Esophagus muscularis mucosa (tissue), 4 donors: ENCODE measurements at regions not wholly inside any gene's neighbourhood (a gene's known extent, or its start where the extent isn't known, plus 50 kb on each side); places are given as distances from the start of the nearest gene placed in this dataset.

Experiments
- DNase-seq: peaks from one replicate; pipeline ENCODE4 v3.0.0-alpha.2; 2017; ENCODE audit errors: extremely low spot score
- H3K27ac ChIP-seq, 4 donors: fragments of 200-600 bp; sonication (generic); replicated peaks in 1 of 4; 1 replicate in 3 of 4; 2 replicates in 1 of 4; pipeline ENCODE4 v1.5.1; 2016 to 2019; ENCODE audit warnings: mild to moderate bottlenecking in 1 of 4
- H3K27me3 ChIP-seq, 4 donors: fragments of 200-600 bp; sonication (generic); one replicate each; pipeline versions ENCODE4 v1.5.1 to v1.6.0; 2016 to 2019
- H3K36me3 ChIP-seq, 4 donors: fragments of 200-600 bp; sonication (generic); one replicate each; pipeline ENCODE4 v1.5.1; 2016 to 2019
- H3K4me1 ChIP-seq, 4 donors: fragments of 200-600 bp; sonication (generic); one replicate each; pipeline ENCODE4 v1.5.1; 2016 to 2019
- H3K4me3 ChIP-seq, 4 donors: fragments of 200-600 bp; sonication (generic); 1 replicate in 2 of 4; 2 replicates in 2 of 4; pipeline ENCODE4 v1.5.1; 2016 to 2019; ENCODE audit warnings: mild to moderate bottlenecking in 4 of 4, moderate library complexity in 1 of 4
- H3K9me3 ChIP-seq, 4 donors: fragments of 200-600 bp; sonication (generic); 1 replicate in 3 of 4; 2 replicates in 1 of 4; pipeline ENCODE4 v1.5.1; 2016 to 2019
- EP300 ChIP-seq: sonication (generic); formaldehyde crosslinking; IDR thresholded peaks from one replicate; pipeline ENCODE4 v1.6.1; 2017; ENCODE audit warnings: antibody characterized with exemption
- POLR2A ChIP-seq: fragments of 450-650 bp; IDR thresholded peaks from one replicate; pipeline ENCODE4 v1.6.1; 2017; ENCODE audit warnings: antibody characterized with exemption, moderate library complexity, mild to moderate bottlenecking, low read depth
- POLR2AphosphoS5 ChIP-seq, 2 donors: sonication (generic); formaldehyde crosslinking; IDR thresholded peaks; one replicate each; pipeline ENCODE4 v1.6.1; 2017; ENCODE audit warnings: antibody characterized with exemption in 2 of 2
- WGBS: methylation state at CpG from one replicate; pipeline ENCODE4 v1.1.5; 2018; 5-methylcytosine and 5-hydroxymethylcytosine counted together
- intact Hi-C: fragments of 100-400 bp; cut with DNase I; formaldehyde crosslinking; loops from one replicate; pipeline ENCODE4 v1.15.1; 2023
- TF ChIP-seq, protein P1 (sequence below), 3 experiments: fragments of 200-600 bp in 2 of 3; fragments of 450-650 bp in 1 of 3; sonication (generic) in 2 of 3; IDR thresholded peaks; one replicate each; pipeline ENCODE4 v1.5.1; 2017 to 2019; ENCODE audit warnings: antibody characterized with exemption in 3 of 3, mild to moderate bottlenecking in 2 of 3, moderate library complexity in 1 of 3

DNA sequence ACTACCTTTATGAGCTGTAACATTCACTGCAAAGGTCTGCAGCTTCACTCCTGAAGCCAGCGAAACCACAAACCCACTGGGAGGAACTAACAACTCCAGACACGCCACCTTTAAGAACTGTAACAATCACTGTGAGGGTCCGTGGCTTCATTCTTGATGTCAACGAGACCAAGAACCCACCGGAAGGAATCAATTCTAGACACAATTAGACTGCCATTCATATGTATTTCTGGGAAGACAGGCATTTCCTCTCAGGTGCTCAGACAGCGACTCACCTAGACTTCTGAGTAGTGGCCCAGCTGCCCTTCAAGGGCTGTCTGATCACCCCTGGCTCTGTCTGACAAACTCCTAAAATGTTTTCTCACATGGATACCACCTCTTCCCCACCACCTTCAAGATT is 506.8 kb downstream of the PDCD6IP start:
- no peaks in the 10 kb centered on the region for H3K36me3 ChIP-seq
- WGBS = 82% methylated on average over 6 of the region's 6 CpGs
- no peaks in the 10 kb centered on the region for H3K4me1 ChIP-seq
- no peaks in the 10 kb centered on the region for H3K27me3 ChIP-seq
- no peak overlapping the region for H3K4me3 ChIP-seq
- intact Hi-C loops = no loop called here
- no peak for TF ChIP-seq POLR2AphosphoS5 (IDR thresholded peaks at IDR 0.05)
- TF ChIP-seq, protein P1, sequence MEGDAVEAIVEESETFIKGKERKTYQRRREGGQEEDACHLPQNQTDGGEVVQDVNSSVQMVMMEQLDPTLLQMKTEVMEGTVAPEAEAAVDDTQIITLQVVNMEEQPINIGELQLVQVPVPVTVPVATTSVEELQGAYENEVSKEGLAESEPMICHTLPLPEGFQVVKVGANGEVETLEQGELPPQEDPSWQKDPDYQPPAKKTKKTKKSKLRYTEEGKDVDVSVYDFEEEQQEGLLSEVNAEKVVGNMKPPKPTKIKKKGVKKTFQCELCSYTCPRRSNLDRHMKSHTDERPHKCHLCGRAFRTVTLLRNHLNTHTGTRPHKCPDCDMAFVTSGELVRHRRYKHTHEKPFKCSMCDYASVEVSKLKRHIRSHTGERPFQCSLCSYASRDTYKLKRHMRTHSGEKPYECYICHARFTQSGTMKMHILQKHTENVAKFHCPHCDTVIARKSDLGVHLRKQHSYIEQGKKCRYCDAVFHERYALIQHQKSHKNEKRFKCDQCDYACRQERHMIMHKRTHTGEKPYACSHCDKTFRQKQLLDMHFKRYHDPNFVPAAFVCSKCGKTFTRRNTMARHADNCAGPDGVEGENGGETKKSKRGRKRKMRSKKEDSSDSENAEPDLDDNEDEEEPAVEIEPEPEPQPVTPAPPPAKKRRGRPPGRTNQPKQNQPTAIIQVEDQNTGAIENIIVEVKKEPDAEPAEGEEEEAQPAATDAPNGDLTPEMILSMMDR (IDR thresholded peaks at IDR 0.05) = no peak
- TF ChIP-seq POLR2A = no peak
- TF ChIP-seq EP300 = no peak
- H3K9me3 ChIP-seq = no peaks in the 10 kb centered on the region
- DNase-seq = no peak
- no peak overlapping the region for H3K27ac ChIP-seq

GRCh38 chr3:34312684-34313083 is 514.3 kb downstream of the PDCD6IP start:
- TF ChIP-seq POLR2AphosphoS5 (IDR thresholded peaks at IDR 0.05) (no peak), EP300 (no peak), POLR2A (no peak)
- TF ChIP-seq, protein P1 (IDR thresholded peaks at IDR 0.05) = no peak
- DNase-seq = no peak
- intact Hi-C loops = no loop called here
- Histone ChIP-seq H3K4me1 (no peaks in the 10 kb centered on the region), H3K9me3 (peaks cover 0 to 6% (median 0%) of the 10 kb centered on the region in 4 donors), H3K36me3 (no peaks in the 10 kb centered on the region), H3K27me3 (no peaks in the 10 kb centered on the region), H3K27ac (no peak overlapping the region), H3K4me3 (no peak overlapping the region)
- WGBS = 63% methylated on average over 5 of the region's 5 CpGs

- H3K9me3 ChIP-seq = peaks cover 0 to 9% (median 2%) of the 10 kb centered on the region in 4 donors
- no peak for DNase-seq
- no peak overlapping the region for H3K27ac ChIP-seq
- H3K4me3 ChIP-seq = no peak overlapping the region
- TF ChIP-seq POLR2A (no peak), EP300 (no peak), POLR2AphosphoS5 (IDR thresholded peaks at IDR 0.05) (no peak)
- TF ChIP-seq, protein P1 (IDR thresholded peaks at IDR 0.05) = no peak
- no peaks in the 10 kb centered on the region for H3K4me1 ChIP-seq
- H3K36me3 ChIP-seq = no peaks in the 10 kb centered on the region
- H3K27me3 ChIP-seq = no peaks in the 10 kb centered on the region
- intact Hi-C loops = no loop called here
- WGBS = 84% methylated on average over 4 of the region's 4 CpGs
Observed at GRCh38 chr3:34319881-34320280, 521.5 kb downstream of the PDCD6IP start.

GRCh38 chr3:34323517-34323916 is 525.1 kb downstream of the PDCD6IP start:
- H3K4me3 ChIP-seq = no peak overlapping the region
- no peak for TF ChIP-seq POLR2AphosphoS5 (IDR thresholded peaks at IDR 0.05)
- TF ChIP-seq, protein P1 (IDR thresholded peaks at IDR 0.05) = no peak
- TF ChIP-seq POLR2A = no peak
- TF ChIP-seq EP300 = no peak
- 48% methylated on average over 2 of the region's 2 CpGs for WGBS
- peaks cover 0 to 5% (median 0%) of the 10 kb centered on the region in 4 donors for H3K9me3 ChIP-seq
- no peak for DNase-seq
- no peaks in the 10 kb centered on the region for H3K27me3 ChIP-seq
- H3K4me1 ChIP-seq = no peaks in the 10 kb centered on the region
- intact Hi-C loops = no loop called here
- H3K27ac ChIP-seq = no peak overlapping the region
- no peaks in the 10 kb centered on the region for H3K36me3 ChIP-seq

DNA sequence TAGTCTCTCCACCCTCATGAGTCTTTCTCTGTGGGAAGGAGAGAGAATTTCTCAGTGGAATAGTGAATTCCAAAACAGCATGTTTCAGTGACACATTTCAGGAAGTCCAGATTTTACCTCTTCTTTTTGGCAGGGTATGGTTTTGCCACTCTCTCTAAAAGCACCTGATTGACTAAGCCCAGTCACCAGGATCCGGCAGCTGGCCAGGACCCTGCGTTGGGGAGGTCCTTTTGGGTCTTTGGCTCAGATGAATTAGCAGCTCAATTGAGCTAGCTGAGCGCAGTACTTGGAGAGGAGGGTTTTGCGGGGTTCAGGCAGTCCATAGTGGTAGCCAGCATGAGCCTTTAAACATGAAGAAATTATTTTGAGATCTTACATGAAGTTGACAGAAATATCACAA is 548.2 kb downstream of the PDCD6IP start:
- H3K27me3 ChIP-seq = no peaks in the 10 kb centered on the region
- WGBS = 86% methylated on average over 4 of the region's 4 CpGs
- H3K36me3 ChIP-seq = no peaks in the 10 kb centered on the region
- intact Hi-C loops = no loop called here
- H3K4me3 ChIP-seq = no peak overlapping the region
- no peak for TF ChIP-seq POLR2A
- TF ChIP-seq POLR2AphosphoS5 (IDR thresholded peaks at IDR 0.05) = no peak
- no peak for TF ChIP-seq EP300
- TF ChIP-seq, protein P1 (IDR thresholded peaks at IDR 0.05) = no peak
- no peak for DNase-seq
- H3K27ac ChIP-seq = no peak overlapping the region
- H3K4me1 ChIP-seq = no peaks in the 10 kb centered on the region
- H3K9me3 ChIP-seq = no peaks in the 10 kb centered on the region
